Omental fat pad (tissue), 3 donors: ENCODE measurements at regions not wholly inside any gene's neighbourhood (a gene's known extent, or its start where the extent isn't known, plus 50 kb on each side); places are given as distances from the start of the nearest gene placed in this dataset.

Source experiments
- ATAC-seq: fragments of 150-250 bp; one replicate; pipeline ENCODE4 v1.9.1; 2016; ENCODE audit warnings: mild to moderate bottlenecking, moderate library complexity; ENCODE audit not compliant: low FRiP score
- DNase-seq: peaks from one replicate; pipeline ENCODE4 v3.0.0-alpha.2; 2019; ENCODE audit warnings: low spot score
- TF ChIP-seq, protein P1 (sequence below), 3 donors: fragments of 450-650 bp; IDR thresholded peaks; one replicate each; pipeline ENCODE4 v1.5.1; 2016 to 2017; ENCODE audit warnings: antibody characterized with exemption in 3 of 3, mild to moderate bottlenecking in 3 of 3, moderate library complexity in 2 of 3

GRCh38 chr5:68134033-68134668, 81.4 kb upstream of the PIK3R1 start:
- no peak for DNase-seq
- ATAC-seq = peak; percentile 71
- TF ChIP-seq, protein P1, sequence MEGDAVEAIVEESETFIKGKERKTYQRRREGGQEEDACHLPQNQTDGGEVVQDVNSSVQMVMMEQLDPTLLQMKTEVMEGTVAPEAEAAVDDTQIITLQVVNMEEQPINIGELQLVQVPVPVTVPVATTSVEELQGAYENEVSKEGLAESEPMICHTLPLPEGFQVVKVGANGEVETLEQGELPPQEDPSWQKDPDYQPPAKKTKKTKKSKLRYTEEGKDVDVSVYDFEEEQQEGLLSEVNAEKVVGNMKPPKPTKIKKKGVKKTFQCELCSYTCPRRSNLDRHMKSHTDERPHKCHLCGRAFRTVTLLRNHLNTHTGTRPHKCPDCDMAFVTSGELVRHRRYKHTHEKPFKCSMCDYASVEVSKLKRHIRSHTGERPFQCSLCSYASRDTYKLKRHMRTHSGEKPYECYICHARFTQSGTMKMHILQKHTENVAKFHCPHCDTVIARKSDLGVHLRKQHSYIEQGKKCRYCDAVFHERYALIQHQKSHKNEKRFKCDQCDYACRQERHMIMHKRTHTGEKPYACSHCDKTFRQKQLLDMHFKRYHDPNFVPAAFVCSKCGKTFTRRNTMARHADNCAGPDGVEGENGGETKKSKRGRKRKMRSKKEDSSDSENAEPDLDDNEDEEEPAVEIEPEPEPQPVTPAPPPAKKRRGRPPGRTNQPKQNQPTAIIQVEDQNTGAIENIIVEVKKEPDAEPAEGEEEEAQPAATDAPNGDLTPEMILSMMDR (IDR thresholded peaks at IDR 0.05) = no peak

- no peak for ATAC-seq
- no peak for DNase-seq
- TF ChIP-seq, protein P1 (IDR thresholded peaks at IDR 0.05) = no peak
These were observed 85.3 kb upstream of the PIK3R1 start for GRCh38 chr5:68130253-68130652.

DNA sequence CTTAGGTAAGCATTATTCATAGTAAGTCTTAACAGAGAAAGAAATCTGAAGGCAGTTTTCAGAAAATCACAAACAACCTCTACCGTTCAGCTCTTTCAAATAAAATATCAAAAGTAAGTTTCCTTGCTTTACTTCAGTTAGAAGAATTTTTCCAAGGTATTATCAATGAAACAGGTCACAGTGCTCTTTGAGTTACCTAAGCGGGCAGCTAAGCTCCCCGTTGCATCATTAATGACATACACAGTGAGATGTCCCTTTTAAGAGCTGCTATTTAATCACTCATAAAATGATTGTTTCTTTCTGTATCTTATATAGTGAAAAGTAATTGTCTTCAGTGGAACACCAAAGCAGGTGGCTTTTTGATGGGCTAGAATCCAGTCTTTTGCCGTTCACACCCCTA, 86.2 kb upstream of the PIK3R1 start:
- no peak for ATAC-seq
- TF ChIP-seq, protein P1 (IDR thresholded peaks at IDR 0.05) = no peak

DNA sequence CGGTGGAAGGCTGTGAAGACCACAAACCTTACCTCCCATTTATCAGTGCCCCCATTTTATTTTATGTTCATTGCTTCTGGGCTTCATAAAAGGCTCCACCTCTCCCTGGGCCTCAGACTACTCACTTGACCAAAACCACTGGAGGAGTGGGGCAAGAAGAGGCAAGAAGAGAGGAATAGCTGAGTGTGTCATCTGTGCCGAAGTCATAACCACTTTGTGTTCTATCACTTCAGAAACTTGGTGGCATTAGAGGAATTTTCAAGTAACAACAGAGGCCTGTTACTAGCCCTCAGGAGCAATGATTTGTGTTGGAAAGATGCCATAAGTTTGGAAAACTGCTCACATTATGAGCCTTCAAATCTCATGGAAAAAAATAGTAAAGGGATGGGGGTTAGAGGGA, 88.7 kb upstream of the PIK3R1 start:
- TF ChIP-seq, protein P1 (IDR thresholded peaks at IDR 0.05) = no peak
- ATAC-seq = no peak
- no peak for DNase-seq

More for the DNA sequence above, 86.2 kb upstream of the PIK3R1 start:
- DNase-seq = no peak

DNA sequence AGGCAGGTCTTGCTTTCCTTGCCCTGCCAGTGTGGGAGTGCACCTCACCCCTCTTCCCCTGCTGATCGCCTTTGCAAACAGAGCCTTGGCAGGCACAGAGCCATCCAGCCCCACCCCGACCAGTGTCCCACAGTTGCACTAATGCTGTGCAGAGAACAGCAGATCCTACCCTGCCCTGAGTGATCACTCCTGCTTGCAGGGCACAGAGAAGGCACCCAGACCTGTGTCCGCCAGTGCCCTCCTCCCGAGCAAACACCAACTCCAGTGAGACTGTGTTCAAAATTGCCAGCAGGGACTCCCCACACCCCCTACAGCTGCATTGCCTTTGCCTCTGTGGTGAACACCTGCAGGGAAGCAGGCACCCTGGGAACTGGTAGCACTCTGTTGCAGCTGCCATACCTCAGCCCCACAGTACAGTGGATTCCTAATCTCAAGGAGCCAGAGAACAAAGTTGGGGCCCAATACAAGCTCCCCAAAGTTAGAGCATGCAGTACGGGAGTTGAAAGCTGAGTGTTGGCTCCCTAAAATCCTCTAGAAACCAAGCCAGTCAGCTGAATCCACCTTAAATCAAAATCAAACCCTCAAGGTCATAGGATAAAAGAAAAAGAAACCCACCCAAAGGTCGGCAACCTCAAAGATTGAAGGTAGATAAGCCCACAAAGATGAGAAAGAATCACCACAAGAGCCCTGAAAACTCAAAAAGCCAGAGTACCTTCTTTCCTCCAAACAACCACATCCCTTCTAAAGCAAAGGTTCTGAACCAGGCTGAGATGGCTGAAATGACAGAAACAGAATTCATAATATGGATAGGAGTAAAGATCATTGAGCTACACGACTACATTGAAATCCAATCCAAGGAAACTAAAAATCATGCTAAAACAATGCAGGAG, 92.9 kb upstream of the PIK3R1 start:
- TF ChIP-seq, protein P1 (IDR thresholded peaks at IDR 0.05) = no peak
- no peak for DNase-seq
- ATAC-seq = no peak

DNA sequence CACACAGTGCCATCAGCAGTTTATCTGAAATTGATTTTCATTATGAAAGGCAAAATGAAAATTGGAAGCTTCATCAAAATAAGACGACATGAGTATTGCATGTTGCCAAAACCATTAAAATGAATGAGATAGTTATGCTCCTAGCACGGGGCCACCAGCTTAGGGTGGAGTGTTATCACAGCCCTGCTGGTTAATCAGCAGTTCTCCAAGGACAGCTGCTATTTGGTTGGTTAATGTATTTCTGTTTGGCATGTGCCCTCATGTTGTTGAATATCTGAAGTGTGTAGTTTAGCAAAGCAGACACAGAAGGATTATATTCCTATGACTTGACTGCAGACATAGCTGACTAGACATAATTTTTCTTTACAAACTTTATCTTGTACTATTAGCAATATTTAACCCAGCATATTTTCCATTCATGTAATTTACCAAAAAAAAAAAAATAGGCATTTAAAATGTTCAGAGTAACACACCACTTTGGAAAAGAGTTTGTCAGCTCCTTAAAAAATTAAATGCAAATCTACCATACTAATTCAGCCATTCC, 98.6 kb upstream of the PIK3R1 start:
- no peak for ATAC-seq
- TF ChIP-seq, protein P1 (IDR thresholded peaks at IDR 0.05) = no peak
- DNase-seq = no peak
